ENCODE measurements at regions not wholly inside any gene's neighbourhood (a gene's known extent, or its start where the extent isn't known, plus 50 kb on each side); places are given as distances from the start of the nearest gene placed in this dataset.

- Mint-ChIP-seq H3K27me3 (no peaks in the 10 kb centered on the region), H3K4me1 (ENCODE audit: low read depth in 2 of 2) (no peaks in the 10 kb centered on the region), H3K4me3 (no peak overlapping the region), H3K27ac (no peak overlapping the region), H3K9me3 (no peaks in the 10 kb centered on the region), H3K36me3 (ENCODE audit: insufficient read depth) (no peaks in the 10 kb centered on the region)
- no peak for ATAC-seq (replicated peaks)
- DNase-seq = no peak
These were observed 72.9 kb upstream of the PMFBP1 start for GRCh38 chr16:72244853-72245252.

GRCh38 chr16:72243621-72244020 lies 71.7 kb upstream of the PMFBP1 start:
- no peak overlapping the region for H3K27ac Mint-ChIP-seq
- no peaks in the 10 kb centered on the region for H3K36me3 Mint-ChIP-seq (ENCODE audit: insufficient read depth)

GRCh38 chr16:72242757-72243156 lies 70.8 kb upstream of the PMFBP1 start:
- no peaks in the 10 kb centered on the region for H3K4me1 Mint-ChIP-seq (ENCODE audit: low read depth in 2 of 2)
- H3K27me3 Mint-ChIP-seq = no peaks in the 10 kb centered on the region
- H3K9me3 Mint-ChIP-seq = no peaks in the 10 kb centered on the region
- H3K36me3 Mint-ChIP-seq (ENCODE audit: insufficient read depth) = no peaks in the 10 kb centered on the region
- no peak for ATAC-seq (replicated peaks)
- H3K27ac Mint-ChIP-seq = no peak overlapping the region
- DNase-seq = no peak
- H3K4me3 Mint-ChIP-seq = no peak overlapping the region

More at GRCh38 chr16:72243621-72244020, 71.7 kb upstream of the PMFBP1 start:
- no peak for ATAC-seq (replicated peaks)
- Mint-ChIP-seq H3K4me1 (ENCODE audit: low read depth in 2 of 2) (no peaks in the 10 kb centered on the region), H3K27me3 (no peaks in the 10 kb centered on the region), H3K4me3 (no peak overlapping the region), H3K9me3 (no peaks in the 10 kb centered on the region)
- DNase-seq = no peak

GRCh38 chr16:72241930-72242329 lies 70.0 kb upstream of the PMFBP1 start:
- DNase-seq = no peak
- no peak for ATAC-seq (replicated peaks)
- no peak overlapping the region for H3K27ac Mint-ChIP-seq
- H3K36me3 Mint-ChIP-seq (ENCODE audit: insufficient read depth) = no peaks in the 10 kb centered on the region
- H3K4me3 Mint-ChIP-seq = no peak overlapping the region
- H3K27me3 Mint-ChIP-seq = no peaks in the 10 kb centered on the region
- H3K9me3 Mint-ChIP-seq = no peaks in the 10 kb centered on the region
- no peaks in the 10 kb centered on the region for H3K4me1 Mint-ChIP-seq (ENCODE audit: low read depth in 2 of 2)

GRCh38 chr16:72241008-72241407 lies 69.1 kb upstream of the PMFBP1 start:
- Mint-ChIP-seq H3K4me3 (no peak overlapping the region), H3K27me3 (no peaks in the 10 kb centered on the region), H3K27ac (no peak overlapping the region), H3K9me3 (no peaks in the 10 kb centered on the region), H3K4me1 (ENCODE audit: low read depth in 2 of 2) (no peaks in the 10 kb centered on the region), H3K36me3 (ENCODE audit: insufficient read depth) (no peaks in the 10 kb centered on the region)
- ATAC-seq (replicated peaks) (no peak), DNase-seq (no peak)

GRCh38 chr16:72240466-72240865 lies 68.5 kb upstream of the PMFBP1 start:
- no peak for ATAC-seq (replicated peaks)
- H3K4me1 Mint-ChIP-seq (ENCODE audit: low read depth in 2 of 2) = no peaks in the 10 kb centered on the region
- H3K36me3 Mint-ChIP-seq (ENCODE audit: insufficient read depth) = no peaks in the 10 kb centered on the region
- H3K27ac Mint-ChIP-seq = no peak overlapping the region
- no peak for DNase-seq
- H3K27me3 Mint-ChIP-seq = no peaks in the 10 kb centered on the region
- H3K4me3 Mint-ChIP-seq = no peak overlapping the region
- no peaks in the 10 kb centered on the region for H3K9me3 Mint-ChIP-seq

- no peak overlapping the region for H3K4me3 Mint-ChIP-seq
- no peak overlapping the region for H3K27ac Mint-ChIP-seq
- DNase-seq (no peak), ATAC-seq (replicated peaks) (no peak)
- H3K27me3 Mint-ChIP-seq = no peaks in the 10 kb centered on the region
- H3K9me3 Mint-ChIP-seq = no peaks in the 10 kb centered on the region
- H3K36me3 Mint-ChIP-seq (ENCODE audit: insufficient read depth) = no peaks in the 10 kb centered on the region
- no peaks in the 10 kb centered on the region for H3K4me1 Mint-ChIP-seq (ENCODE audit: low read depth in 2 of 2)
These were observed 64.9 kb upstream of the PMFBP1 start for GRCh38 chr16:72236866-72237265.

- Mint-ChIP-seq H3K36me3 (ENCODE audit: insufficient read depth) (no peaks in the 10 kb centered on the region), H3K4me3 (no peak overlapping the region), H3K27me3 (peaks cover 0 to 6% of the 10 kb centered on the region in 2 donors), H3K9me3 (no peaks in the 10 kb centered on the region), H3K27ac (no peak overlapping the region), H3K4me1 (ENCODE audit: low read depth in 2 of 2) (no peaks in the 10 kb centered on the region)
- ATAC-seq (replicated peaks) (no peak), DNase-seq (no peak)
These were observed 62.4 kb upstream of the PMFBP1 start for GRCh38 chr16:72234387-72234786.

GRCh38 chr16:72228014-72228413 lies 56.1 kb upstream of the PMFBP1 start:
- Mint-ChIP-seq H3K36me3 (ENCODE audit: insufficient read depth) (no peaks in the 10 kb centered on the region), H3K9me3 (no peaks in the 10 kb centered on the region), H3K4me3 (no peak overlapping the region), H3K27ac (no peak overlapping the region), H3K27me3 (peaks cover 0 to 11% of the 10 kb centered on the region in 2 donors), H3K4me1 (ENCODE audit: low read depth in 2 of 2) (no peaks in the 10 kb centered on the region)
- no peak for DNase-seq
- ATAC-seq (replicated peaks) = no peak

- Mint-ChIP-seq H3K27ac (no peak overlapping the region), H3K4me1 (ENCODE audit: low read depth in 2 of 2) (no peaks in the 10 kb centered on the region), H3K4me3 (no peak overlapping the region), H3K27me3 (peaks cover 0 to 11% of the 10 kb centered on the region in 2 donors), H3K36me3 (ENCODE audit: insufficient read depth) (no peaks in the 10 kb centered on the region), H3K9me3 (no peaks in the 10 kb centered on the region)
- ATAC-seq (replicated peaks) = no peak
- DNase-seq = no peak
These were observed 54.2 kb upstream of the PMFBP1 start for GRCh38 chr16:72226136-72226535.

- Mint-ChIP-seq H3K9me3 (no peaks in the 10 kb centered on the region), H3K4me1 (ENCODE audit: low read depth in 2 of 2) (no peaks in the 10 kb centered on the region), H3K36me3 (ENCODE audit: insufficient read depth) (no peaks in the 10 kb centered on the region)
These were observed 52.4 kb upstream of the PMFBP1 start for GRCh38 chr16:72224260-72224768.

GRCh38 chr16:72222503-72222902 lies 50.5 kb upstream of the PMFBP1 start:
- DNase-seq (no peak), ATAC-seq (replicated peaks) (no peak)
- Mint-ChIP-seq H3K27me3 (peaks cover 0 to 15% of the 10 kb centered on the region in 2 donors), H3K4me3 (no peak overlapping the region), H3K36me3 (ENCODE audit: insufficient read depth) (no peaks in the 10 kb centered on the region), H3K27ac (no peak overlapping the region), H3K4me1 (ENCODE audit: low read depth in 2 of 2) (no peaks in the 10 kb centered on the region), H3K9me3 (no peaks in the 10 kb centered on the region)

More at GRCh38 chr16:72224260-72224768, 52.4 kb upstream of the PMFBP1 start:
- ATAC-seq (replicated peaks) = no peak
- no peak overlapping the region for H3K4me3 Mint-ChIP-seq
- DNase-seq = no peak
- no peak overlapping the region for H3K27ac Mint-ChIP-seq
- peaks cover 0 to 8% of the 10 kb centered on the region in 2 donors for H3K27me3 Mint-ChIP-seq
